Omental fat pad (tissue), 3 donors: ENCODE measurements at regions not wholly inside any gene's neighbourhood (a gene's known extent, or its start where the extent isn't known, plus 50 kb on each side); places are given as distances from the start of the nearest gene placed in this dataset.

Source experiments
- ATAC-seq: fragments of 150-250 bp; one replicate; pipeline ENCODE4 v1.9.1; 2016; ENCODE audit warnings: mild to moderate bottlenecking, moderate library complexity; ENCODE audit not compliant: low FRiP score
- DNase-seq: peaks from one replicate; pipeline ENCODE4 v3.0.0-alpha.2; 2019; ENCODE audit warnings: low spot score
- CTCF ChIP-seq, 3 donors: fragments of 450-650 bp; IDR thresholded peaks; one replicate each; pipeline ENCODE4 v1.5.1; 2016 to 2017; ENCODE audit warnings: antibody characterized with exemption in 3 of 3, mild to moderate bottlenecking in 3 of 3, moderate library complexity in 2 of 3

DNA sequence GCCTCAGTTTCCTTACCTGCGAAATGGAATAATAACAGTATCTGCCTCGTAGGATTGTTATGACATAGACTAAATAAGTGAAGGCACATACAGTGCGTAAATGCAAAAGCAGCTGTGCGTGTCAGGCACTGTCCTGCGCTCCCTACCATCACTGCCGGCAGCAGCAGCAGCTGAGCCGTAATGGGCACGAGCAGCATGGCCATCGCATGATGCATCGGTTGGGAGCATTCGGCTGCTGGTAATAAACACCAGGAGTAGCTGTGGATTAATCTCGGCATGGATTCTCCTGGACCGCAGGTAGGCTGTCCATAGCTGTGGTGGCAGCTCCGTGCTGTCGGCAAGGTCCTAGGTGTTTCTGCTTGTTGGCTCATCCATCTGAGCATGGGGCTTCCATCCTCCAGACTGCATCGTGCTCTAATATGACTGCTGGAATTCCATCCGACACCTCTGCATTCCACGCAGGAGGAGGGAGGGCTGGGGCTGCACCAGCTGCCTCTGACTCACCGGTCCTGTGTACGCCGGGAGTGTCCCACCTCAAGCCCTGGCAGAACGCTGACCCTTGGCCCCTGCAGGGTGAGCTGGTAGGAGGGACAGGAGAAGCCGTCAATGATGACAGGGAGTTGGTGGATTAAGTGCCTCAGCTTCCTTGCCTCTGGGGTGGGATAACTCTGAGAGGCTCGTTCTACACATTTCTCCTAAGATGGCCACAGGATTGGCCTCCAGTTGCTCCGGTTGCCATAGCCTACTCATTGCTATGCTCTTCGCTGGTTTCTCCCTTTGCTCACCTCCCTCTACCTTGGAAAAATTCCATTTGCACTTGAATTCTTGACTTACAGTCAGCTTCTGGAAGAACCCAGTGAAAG, 100.9 kb upstream of the PMEPA1 start:
- TF ChIP-seq CTCF (IDR thresholded peaks at IDR 0.05): no peak
- DNase-seq (peak; percentile 34), ATAC-seq (peak; percentile 91)

- no peak for DNase-seq
- no peak for TF ChIP-seq CTCF (IDR thresholded peaks at IDR 0.05)
- no peak for ATAC-seq
Measured at GRCh38 chr20:57809661-57810172, 99.9 kb upstream of the PMEPA1 start.

- no peak for TF ChIP-seq CTCF (IDR thresholded peaks at IDR 0.05)
Measured at GRCh38 chr20:57809149-57809548, 99.3 kb upstream of the PMEPA1 start.

GRCh38 chr20:57808264-57809070, 98.7 kb upstream of the PMEPA1 start:
- DNase-seq: no peak
- ATAC-seq: no peak
- TF ChIP-seq CTCF (IDR thresholded peaks at IDR 0.05): no peak

More at GRCh38 chr20:57809149-57809548, 99.3 kb upstream of the PMEPA1 start:
- no peak for ATAC-seq
- no peak for DNase-seq

DNA sequence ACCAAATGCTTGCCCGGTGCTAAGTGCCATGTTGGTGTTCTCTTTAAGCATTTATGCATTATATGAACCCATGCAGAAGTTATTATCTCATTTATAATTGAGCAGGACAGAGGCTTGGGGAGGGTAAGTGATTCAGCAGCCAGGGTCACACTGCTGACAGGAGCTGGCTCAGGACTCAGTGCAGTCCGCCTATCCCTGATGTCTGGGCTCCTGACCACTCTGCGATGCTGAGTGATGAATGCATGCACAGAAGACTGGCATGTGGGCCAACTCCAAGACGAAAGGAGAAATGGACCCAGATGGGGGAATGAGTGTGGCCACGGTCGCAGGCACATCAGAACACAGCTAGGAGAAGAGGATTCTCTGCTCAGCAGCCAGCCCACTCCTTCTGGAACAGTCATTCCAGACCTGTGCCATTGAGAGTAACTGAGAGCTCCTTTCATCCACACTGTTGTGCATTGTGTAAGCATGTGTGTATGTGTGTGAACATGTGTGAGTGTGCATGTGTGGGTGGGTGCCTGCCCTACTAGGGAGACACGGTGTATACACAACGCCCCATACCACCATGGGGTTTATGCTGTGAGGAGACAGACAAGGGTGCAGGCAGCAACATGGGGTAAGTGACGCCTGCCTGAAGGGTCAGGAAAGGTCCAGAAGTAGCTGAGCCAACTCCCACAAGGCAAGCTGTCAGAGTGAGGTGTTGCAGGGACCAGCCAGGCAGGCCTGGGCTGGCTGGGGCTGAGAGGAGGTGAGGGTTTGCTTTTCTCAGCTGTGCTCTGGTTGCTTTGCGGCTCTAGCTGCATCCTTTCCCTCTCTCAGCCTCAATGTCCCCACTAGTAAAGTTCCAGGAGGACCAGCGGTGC, 97.8 kb upstream of the PMEPA1 start:
- ATAC-seq: no peak
- TF ChIP-seq CTCF (IDR thresholded peaks at IDR 0.05): no peak
- no peak for DNase-seq

DNA sequence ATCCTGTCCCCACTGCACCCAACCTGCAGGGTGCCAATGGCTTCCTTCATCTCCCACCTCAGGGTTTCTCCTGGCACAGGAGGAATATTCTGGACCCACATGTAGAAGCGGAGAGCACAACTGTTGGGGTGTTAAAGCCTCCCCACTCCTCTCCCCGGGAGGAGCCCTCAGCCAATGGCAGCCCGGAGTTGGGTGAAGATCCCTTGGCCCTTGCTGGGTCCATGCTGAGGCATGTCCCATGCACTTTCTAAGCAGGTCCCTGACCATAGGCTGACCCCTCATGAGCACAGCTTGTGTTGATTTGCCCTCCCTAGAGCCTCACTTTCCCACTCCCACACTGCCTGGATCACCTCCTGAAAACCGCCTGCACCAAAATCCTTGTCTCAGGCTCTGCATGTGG, 97.2 kb upstream of the PMEPA1 start:
- no peak for TF ChIP-seq CTCF (IDR thresholded peaks at IDR 0.05)
- DNase-seq: no peak
- no peak for ATAC-seq
